ENCODE measurements at regions not wholly inside any gene's neighbourhood (a gene's known extent, or its start where the extent isn't known, plus 50 kb on each side); places are given as distances from the start of the nearest gene placed in this dataset.

GRCh38 chr1:30229960-30230359 is 493.4 kb downstream of the MATN1 start:
- H3K36me3 ChIP-seq (ENCODE audit: control insufficient read depth, insufficient read depth, low read length) = no peaks in the 10 kb centered on the region
- TF ChIP-seq, protein P1, sequence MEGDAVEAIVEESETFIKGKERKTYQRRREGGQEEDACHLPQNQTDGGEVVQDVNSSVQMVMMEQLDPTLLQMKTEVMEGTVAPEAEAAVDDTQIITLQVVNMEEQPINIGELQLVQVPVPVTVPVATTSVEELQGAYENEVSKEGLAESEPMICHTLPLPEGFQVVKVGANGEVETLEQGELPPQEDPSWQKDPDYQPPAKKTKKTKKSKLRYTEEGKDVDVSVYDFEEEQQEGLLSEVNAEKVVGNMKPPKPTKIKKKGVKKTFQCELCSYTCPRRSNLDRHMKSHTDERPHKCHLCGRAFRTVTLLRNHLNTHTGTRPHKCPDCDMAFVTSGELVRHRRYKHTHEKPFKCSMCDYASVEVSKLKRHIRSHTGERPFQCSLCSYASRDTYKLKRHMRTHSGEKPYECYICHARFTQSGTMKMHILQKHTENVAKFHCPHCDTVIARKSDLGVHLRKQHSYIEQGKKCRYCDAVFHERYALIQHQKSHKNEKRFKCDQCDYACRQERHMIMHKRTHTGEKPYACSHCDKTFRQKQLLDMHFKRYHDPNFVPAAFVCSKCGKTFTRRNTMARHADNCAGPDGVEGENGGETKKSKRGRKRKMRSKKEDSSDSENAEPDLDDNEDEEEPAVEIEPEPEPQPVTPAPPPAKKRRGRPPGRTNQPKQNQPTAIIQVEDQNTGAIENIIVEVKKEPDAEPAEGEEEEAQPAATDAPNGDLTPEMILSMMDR (IDR thresholded peaks at IDR 0.05; ENCODE audit: insufficient read depth, low read depth, low read length) = no peak
- ChIA-PET CTCF (no interaction called here), POLR2A (no interaction called here)
- DNase-seq (ENCODE audit: low read depth) = no peak
- no peaks in the 10 kb centered on the region for H3K27me3 ChIP-seq (ENCODE audit: control insufficient read depth, insufficient read depth, low read length)
- no peak overlapping the region for H3K4me3 ChIP-seq (ENCODE audit: low read depth, low read length)

- POLR2A ChIA-PET = no interaction called here
- TF ChIP-seq, protein P1 (IDR thresholded peaks at IDR 0.05; ENCODE audit: insufficient read depth, low read depth, low read length) = no peak
- Histone ChIP-seq H3K27me3 (ENCODE audit: control insufficient read depth, insufficient read depth, low read length) (no peaks in the 10 kb centered on the region), H3K4me3 (ENCODE audit: low read depth, low read length) (no peak overlapping the region), H3K36me3 (ENCODE audit: control insufficient read depth, insufficient read depth, low read length) (no peaks in the 10 kb centered on the region)
- DNase-seq (ENCODE audit: low read depth) = no peak
- CTCF ChIA-PET = no interaction called here
Observed at GRCh38 chr1:30229557-30229956, 493.8 kb downstream of the MATN1 start.

GRCh38 chr1:30226648-30227047 is 496.7 kb downstream of the MATN1 start:
- ChIA-PET CTCF (interaction anchor here (1.1 kb wide), 1 partner anchor 154 kb away, joined by 3 read pairs; no protein-coding TSS in a partner anchor), POLR2A (no interaction called here)
- DNase-seq (ENCODE audit: low read depth) = no peak
- Histone ChIP-seq H3K27me3 (ENCODE audit: control insufficient read depth, insufficient read depth, low read length) (no peaks in the 10 kb centered on the region), H3K36me3 (ENCODE audit: control insufficient read depth, insufficient read depth, low read length) (no peaks in the 10 kb centered on the region), H3K4me3 (ENCODE audit: low read depth, low read length) (no peak overlapping the region)
- TF ChIP-seq, protein P1 (IDR thresholded peaks at IDR 0.05; ENCODE audit: insufficient read depth, low read depth, low read length) = no peak

DNA sequence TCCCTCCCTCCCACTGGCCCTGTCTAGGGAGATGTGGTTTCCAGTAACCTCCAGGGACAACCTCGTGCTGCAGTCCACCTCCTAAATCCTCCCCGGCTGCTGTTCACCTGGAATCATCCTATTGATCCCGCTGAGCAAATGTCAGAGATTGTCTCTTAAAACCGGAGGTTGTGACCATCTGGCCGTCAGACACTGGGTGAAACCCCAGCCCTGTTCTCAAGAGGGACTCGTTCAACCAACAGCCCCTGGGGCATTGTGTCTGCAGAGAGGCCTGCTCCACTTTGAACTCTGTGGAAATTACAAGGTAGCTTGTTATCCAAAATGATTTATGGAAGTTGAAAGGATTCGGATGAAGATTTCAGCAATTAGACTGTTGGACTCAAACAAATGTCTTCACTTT is 498.0 kb downstream of the MATN1 start:
- Histone ChIP-seq H3K4me3 (ENCODE audit: low read depth, low read length) (no peak overlapping the region), H3K36me3 (ENCODE audit: control insufficient read depth, insufficient read depth, low read length) (no peaks in the 10 kb centered on the region), H3K27me3 (ENCODE audit: control insufficient read depth, insufficient read depth, low read length) (no peaks in the 10 kb centered on the region)
- ChIA-PET POLR2A (no interaction called here), CTCF (no interaction called here)
- TF ChIP-seq, protein P1 (IDR thresholded peaks at IDR 0.05; ENCODE audit: insufficient read depth, low read depth, low read length) = no peak
- DNase-seq (ENCODE audit: low read depth) = no peak

DNA sequence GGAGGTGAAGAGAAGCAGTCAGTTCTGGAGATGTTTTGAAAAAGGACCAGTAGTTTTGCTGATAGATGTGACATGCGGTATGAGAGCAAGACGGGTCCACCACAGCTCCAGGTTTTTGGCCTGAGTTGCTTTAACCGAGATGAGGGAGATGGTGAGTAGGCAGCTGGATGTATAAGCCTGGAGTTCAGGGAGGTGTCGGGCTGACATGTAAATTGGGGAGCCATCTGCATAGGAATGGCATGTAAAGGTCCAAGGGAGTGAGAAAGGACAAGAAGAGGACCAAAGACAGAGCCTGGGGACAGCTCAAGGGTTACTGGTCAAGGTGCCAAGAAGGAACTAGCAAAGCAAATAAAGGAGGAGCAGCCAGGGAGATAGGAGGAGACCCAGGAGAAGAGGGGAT is 503.7 kb downstream of the MATN1 start:
- TF ChIP-seq, protein P1 (IDR thresholded peaks at IDR 0.05; ENCODE audit: insufficient read depth, low read depth, low read length) = no peak
- ChIA-PET CTCF (no interaction called here), POLR2A (no interaction called here)
- no peak overlapping the region for H3K4me3 ChIP-seq (ENCODE audit: low read depth, low read length)
- H3K27me3 ChIP-seq (ENCODE audit: control insufficient read depth, insufficient read depth, low read length) = no peaks in the 10 kb centered on the region
- DNase-seq (ENCODE audit: low read depth) = no peak
- H3K36me3 ChIP-seq (ENCODE audit: control insufficient read depth, insufficient read depth, low read length) = no peaks in the 10 kb centered on the region

Data from BJ (cell line).